ENCODE measurements at regions not wholly inside any gene's neighbourhood (a gene's known extent, or its start where the extent isn't known, plus 50 kb on each side); places are given as distances from the start of the nearest gene placed in this dataset.

DNA sequence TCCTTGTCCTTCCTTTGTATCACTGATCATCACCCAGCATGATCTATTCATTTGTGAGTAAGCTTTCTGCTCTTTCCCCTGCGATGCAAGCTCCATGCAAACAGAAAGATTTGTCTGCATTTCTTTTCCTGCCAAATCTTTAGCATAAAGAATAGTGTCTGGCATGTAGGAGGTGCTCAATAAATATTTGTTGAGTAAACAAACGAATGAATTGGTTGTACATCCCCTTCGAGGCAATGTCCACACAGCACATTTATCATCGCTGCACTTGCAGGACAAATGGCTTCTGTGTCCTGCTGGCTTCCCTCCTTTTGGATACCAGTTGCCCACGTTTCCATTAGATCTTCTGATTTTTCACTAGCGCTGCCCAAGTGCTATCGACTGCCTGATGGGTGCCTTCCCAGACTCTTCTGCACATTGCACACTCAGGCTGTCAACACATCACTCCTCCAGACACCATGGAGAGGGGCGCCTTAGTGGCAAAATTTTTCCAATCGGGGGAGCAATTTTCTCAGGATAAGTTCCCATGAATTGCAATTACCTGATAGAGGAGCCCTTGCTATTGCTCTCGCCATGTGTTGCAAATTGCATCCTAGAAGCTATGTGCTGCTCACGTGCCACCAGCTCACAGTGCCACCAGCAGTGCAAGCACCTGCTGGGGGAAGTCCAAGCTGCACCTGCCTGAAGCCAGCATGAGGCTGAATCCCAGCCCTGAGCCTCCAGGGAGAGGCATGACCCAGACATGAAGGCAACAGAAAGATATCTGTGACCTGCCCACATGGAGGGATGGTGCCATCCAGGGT lies 206.6 kb downstream of the KIF26A start:
- no peak for DNase-seq

DNA sequence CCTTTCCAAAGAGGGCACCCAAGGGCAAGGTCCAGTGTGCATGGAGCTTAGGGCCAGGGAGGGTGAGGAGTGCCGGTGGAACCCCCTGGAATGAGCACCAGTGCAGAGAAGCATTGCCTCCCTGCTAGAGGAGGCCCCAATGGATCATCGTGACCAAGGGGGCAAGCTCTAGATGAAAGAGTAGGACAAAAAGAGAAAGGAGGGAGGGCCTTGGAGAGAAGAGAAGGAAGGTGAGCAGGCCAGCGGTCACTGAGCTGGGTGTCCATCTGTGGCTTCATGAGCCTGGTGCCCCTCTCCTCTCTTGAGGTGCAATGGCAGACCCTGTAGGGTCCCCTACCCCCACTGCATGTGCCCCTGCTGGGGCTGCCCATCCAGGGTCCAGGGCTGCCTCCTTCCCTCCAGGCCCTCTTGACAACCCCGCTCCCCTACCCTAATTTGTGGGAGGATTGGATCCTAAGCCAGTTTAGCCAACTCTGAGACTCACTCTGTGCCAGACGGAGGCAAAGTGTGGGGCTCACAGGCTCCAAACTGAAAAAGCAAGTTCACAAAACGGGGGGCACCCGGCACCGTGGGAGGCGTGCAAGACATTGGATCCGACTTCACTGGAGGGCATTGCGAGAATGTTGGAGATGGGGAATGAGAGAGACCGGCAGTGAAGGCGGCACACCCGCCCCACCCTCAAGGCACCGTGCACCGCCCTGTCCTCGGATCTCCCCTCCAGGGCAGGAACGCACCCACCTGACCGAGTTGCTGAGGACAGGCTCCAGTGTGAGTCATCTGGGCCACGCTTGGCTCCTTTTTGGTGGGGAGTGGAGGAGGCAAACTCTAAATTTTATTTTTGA lies 207.5 kb downstream of the KIF26A start:
- no peak for DNase-seq

DNA sequence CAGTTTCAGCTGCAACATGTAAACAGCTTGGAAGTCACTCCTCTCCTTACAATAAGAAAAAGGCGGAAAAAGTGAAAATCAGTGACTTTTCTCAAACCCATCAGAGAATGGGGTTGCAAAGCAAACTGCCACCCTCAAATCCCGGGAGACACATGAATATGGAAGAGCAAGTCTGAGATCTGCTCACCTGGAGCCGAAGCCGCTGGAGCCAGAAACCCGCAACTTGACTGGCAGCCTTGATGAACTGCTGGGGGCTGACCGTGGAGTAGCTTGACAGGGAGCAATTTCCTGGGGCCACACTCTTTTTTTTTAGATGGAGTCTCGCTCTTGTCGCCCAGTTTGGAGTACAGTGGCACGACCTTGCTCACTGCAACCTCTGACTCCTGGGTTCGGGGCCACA lies 208.2 kb downstream of the KIF26A start:
- DNase-seq, result no peak

DNA sequence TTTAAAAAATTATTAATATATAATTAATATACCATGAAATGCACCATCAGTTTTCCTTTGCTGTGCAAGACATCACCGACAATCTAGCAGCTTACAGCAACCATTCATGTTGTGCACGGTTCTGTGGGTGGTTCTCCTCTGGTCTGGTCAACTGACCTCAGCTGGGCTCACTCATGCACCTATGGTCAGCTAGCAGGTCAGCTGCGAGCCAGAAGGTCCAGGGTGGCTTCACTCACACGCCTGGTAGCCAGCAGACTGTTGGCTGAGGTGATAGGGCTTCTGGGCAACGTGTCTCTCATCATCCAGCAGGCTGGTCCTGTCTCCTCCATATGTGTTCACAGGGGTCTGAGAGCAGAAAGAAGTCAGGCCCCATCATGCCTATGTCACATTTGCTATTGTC lies 210.4 kb downstream of the KIF26A start:
- no peak for DNase-seq

DNA sequence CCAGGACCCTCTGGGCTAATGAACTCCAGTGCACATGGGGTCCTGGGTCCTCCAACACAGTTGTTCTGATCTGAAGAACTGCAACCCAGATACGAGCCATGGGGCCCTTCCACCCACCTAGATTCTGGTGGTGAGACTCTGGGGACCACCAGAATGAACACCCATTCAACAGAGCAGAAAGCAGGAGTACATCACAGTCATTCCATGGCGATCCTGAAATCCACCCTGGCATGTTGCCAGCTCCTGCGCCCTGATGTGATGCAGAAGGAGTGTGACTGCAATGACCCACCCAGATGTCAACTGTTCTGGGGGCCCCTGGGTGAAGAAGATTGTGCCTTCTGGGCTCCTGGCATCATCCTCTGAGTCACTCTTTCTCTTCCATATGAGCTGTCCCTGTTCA lies 211.6 kb downstream of the KIF26A start:
- DNase-seq, result no peak

DNA sequence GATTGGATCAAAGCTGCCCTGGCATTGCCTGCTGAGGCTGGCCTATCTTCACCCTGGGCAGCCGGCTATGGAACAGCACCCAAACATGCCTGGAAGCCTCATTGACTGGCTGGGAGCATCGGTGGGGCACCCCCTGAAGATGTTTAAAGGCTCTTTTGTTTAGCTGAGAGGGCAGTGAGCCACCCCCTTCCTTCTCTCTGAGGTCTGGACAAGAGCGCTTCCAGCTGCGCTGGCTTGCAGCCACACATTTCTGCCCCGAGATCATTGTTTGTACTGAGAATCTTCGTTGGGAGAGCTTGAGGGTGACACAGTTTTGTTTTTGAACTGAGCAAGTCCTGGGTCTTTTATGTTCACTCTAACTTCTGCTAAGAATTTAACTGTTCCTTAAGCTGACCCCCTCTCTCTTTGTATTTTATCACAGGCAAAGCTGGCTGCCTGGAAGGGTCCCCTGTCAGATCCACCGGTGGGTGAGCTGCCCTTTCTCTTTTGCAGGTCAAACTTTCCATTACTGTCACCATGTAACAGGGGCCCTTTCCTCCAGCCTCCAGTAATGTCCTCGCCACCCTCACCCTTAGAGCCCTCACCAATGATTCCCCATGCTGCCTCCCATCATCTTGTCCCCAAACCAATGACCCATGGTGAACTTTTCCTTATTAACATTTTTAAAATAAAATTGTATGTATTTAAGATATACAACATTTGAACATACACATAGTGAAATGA lies 212.2 kb downstream of the KIF26A start:
- DNase-seq, result no peak

DNA sequence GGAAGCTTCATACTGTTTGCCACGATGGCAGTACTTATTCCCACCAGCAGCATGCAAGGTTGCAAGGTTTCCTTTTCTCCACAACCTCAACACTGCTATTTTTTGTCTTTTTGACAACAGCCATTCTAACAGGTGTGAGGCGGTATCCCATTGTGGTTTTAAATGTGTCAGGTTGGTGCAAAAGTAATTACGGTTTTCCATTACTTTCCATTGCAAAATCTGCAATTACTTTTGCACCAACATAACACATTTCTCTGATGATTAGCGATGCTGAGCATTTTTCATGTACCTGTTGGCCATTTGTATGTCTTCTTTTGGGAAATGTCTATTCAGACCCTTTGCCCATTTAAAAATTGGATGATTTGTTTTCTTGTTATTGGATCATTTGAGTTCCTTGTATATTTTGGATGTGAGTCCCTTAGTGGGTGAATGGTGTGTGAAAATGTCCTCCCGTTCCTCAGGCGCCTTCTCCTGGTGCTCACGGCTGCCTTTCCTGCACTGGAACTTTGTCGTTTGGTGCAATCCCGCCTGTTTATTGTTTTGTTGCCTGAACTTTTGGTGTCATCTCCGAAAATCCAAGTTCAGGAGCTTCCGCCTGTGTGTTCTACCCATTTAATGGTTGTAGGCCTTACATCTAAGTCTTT lies 213.6 kb downstream of the KIF26A start:
- no peak for DNase-seq

DNA sequence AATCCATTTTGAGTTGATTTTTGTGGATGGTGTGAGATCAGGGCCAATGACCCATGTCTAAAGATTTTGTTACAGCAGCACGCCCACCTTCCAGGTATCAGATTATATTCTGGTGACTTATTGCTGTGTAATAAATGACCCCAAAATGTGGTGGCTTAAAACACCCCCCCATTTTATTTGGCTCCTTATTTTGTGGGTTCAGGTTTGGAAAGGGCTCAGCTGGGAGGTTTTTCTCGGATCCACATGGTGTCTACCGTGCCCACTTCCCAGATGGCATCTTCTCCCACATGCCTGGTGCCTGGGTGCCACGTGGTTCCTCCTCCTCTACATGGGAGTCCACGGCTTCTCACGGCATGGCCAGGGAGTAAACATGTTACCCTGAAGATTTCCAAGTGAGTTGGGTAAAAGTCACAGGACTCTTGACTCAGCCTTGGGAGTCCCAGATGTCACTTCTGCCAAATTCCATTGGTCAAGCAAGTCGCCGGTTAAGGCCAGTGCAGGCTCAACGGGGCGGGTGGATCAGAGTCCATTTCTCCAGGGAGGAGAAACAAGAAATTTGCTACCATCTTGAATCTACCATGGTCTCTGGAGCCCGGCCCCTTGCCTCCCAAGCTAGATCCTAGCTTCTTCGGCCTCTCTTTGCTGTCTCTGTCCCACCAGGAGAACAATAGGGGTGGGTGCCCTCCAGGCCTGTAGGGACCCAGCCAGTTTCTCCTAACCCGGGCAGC lies 214.3 kb downstream of the KIF26A start:
- no peak for DNase-seq

DNA sequence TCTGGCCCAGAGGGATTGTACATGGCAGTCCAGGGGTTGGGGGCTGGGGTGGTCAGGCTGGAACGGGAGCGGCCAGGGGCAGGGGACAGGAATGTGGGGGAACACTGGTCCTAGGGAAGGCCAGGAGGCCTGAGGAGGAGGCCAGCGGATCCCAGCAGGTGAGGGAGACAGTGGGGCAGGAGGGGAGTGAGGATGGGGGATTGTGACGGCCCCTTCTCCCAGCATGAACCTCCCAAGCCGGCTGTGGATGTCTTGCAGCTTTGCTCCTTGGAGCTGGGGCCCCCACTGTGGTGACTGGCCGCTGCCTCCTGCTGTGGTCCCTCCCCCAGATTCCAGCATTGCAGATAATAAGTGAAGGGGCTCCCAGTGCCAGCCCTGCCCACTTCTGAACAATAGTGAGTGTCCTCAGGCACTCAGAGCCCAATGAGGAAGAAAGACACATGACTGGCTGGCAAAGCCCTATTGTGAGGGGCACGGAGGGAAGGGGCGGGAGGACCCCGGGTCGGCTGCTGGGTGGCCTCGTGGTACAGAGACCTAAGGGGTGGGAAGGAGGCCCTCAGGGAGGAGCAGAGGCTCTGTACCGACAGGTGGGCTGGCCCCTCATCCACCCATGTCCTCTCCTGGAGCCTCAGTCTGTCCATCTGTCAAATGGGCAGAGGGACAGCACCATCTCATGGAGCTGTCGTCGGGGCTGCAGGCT lies 215.0 kb downstream of the KIF26A start:
- DNase-seq, result no peak

DNA sequence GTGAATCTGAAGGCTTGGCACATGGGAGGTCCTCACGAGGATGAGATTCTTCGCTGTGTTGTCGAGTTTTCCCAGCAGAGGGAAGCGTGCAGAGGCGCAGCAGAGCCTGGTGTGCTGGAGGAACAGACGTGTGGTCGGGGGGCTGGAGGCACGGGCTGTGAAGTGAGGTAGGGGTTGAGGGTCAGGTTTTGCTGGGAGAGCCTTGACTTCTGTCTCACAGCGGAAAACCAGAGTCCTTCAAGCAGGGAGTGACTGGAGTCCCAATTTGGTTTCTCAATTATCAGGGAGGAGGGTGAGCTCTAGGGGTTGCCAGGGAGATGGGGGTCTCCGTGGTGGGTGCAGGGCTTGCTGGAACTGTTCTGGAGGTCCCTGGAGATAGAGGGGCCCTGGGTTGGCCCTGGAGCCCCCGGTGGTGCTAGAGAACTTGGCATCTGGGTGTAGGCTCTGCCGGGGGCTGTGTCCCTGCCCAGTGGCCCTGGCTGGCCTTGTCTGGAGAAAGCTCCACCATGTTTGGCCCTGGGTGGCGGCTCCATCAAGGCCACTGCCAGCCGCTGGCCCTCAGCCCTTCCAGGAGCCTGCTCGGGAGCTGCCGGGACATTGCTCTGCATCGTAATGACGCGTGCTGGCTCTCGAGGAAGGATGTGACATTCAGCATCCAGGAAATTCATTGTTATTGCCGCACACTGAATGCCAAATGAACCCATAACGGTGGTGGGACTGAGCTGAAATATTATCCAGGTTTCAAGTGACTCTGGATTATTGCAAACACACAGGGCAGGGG lies 215.7 kb downstream of the KIF26A start:
- DNase-seq, result no peak

DNA sequence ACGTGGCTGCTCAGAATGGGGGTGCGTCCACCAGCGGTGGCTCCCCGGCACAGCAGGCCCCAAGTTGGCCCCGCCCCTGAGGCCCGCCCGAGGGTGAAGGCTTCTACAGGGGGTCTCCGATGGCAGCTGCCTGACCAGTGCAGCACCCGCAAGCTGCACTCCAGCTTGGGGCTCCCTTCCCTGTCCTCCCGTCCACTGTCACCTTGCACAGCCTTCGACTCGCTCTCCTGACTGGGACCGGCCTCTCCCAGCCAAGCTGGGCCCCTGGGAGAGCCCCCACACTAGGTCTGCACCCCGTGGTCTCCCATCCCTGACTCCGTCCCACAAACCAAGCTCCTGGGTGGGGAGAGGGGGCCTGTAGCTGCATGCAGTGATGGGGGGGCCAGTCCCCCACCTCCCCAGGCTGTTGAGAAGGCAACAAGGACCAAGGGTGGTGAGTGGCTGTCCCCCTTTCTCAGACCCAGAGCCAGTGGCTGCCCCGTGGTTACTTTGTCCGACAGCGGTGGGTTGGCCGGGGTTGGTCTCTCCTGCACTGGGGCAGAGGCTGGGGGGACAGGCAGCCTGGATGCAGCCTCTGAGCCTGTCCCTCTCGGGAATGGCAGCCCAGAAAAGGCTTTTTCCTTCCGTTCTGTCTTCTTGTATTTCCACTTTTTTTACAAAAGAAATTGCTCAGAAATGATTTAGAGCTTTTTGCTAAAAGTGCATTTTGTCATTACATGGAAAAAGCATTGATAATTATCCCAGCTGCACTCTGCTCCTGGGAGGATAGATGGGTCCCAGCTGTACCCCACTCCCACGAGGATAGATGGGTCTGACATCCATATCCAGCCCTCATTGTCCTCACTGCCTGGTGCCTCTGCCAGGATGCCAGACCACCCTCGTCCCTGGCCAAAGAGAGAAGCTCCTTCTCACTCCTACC lies 217.0 kb downstream of the KIF26A start:
- DNase-seq, result no peak

DNA sequence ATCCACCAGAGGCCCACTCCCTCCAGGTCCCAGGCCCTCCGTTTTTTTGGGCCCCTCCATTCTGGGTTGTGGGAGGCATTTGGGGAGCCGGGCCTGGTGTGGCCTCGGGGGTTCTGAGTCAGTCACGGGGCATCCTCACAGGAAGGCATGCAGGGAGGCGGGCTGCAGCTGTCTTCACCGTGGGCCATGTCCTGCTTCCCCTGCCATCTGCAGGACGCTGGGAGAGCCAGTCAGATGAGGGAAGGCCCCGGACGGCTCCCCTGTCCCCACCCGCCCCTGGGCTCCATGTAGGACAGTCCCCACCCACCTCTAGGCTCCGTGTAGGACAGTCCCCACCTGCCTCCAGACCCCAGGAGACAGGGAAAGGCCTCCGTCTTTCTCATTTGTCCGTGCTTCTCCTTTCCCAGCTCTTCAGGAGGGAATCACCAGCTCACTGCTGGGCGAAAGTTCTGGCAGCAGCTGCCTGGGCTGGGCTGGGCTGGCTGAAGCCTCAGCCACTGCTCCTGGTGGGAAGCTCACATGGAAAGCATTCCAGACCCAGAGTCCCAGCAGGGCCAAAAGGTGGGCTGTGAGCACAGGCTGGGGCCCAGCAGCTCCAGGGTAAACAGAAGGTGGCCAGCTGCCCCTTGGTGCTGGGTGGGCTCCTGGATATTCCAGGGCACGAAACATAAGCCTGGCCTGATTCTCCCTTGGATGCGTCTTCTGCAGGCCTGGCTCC lies 217.8 kb downstream of the KIF26A start:
- DNase-seq, result no peak

DNA sequence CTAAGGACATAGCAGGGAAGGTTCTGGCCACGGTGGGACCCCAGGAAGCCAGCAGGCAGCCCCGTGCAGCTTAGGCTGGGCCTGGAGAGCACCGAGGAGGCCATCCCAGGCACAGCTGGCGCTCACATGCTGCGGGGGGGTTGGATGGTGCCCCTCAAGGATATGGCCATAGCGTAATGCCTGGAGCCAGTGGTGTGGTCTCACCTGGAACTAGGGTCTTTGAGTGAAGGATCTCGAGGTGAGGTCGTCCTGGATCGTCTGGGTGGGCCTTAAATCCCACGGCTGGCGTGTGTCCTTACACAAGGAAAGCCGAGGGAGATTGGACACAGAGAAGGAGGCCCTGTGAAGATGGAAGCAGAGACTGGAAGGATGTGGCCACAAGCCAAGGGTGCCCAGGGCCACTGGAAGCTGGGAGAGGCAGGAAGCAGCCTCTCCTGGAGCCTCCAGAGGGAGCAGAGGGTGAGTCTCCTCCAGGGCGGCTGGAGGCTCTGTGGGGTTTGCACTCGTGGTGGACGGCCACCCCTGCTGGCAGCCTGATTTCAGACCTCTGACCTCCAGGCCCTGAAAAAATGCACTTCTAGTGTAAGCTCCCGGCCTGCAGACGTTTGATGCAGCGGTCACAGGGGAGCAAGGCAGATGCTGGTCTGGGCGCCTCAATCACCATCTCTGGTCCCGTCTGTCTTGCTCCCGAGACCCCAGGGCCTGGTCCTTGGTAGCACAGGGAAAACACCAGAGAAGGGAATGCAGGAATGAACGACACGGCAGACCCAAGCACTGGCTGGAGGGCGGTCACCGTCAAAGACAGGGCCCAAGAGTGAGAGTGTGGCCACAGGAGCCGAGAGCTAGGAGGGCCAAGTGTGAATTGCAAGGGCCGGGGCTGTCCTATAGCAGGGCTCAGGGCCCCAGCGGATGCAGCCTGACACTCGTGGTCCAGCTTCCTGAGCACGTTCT lies 218.6 kb downstream of the KIF26A start:
- no peak for DNase-seq

DNA sequence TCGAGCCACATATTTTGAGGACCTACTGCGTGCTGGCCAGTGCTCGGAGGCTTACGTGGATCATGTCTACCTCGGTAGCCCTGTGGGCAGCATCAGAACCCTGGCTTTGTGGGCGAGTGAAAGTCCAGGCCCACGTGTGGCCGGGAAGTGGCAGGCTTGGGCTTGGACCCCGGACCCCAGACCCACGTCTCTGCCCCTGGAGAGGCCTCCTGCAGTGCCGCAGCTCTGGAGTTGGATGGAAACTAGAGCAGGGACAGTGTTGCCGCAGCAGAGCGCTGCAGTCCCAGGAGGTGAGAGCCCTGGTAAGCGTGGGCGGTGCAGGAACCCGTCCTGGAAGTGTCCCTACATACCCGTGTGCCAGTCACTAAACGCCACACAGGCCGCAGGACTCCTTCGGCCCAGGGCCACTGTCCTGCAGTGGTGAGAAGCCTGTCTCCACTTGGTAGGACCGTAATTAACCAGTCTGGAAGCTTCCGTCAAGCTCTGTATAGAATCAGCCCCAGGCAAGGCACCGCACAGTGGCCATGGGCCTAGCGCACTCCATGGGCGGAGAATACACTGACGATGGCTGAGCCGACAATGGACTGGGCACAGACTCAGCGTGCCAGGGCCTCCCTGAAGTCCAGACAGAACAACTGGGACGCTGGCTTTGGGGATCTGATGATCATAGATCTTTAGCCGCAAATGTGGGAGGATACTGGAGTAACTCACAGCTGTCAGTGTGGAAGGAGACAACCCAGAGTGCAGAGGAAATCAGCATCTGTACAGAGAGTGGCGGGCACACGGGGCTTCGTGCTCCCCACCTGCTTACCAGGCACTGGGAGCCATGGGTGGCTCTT lies 219.5 kb downstream of the KIF26A start:
- DNase-seq, result no peak

DNA sequence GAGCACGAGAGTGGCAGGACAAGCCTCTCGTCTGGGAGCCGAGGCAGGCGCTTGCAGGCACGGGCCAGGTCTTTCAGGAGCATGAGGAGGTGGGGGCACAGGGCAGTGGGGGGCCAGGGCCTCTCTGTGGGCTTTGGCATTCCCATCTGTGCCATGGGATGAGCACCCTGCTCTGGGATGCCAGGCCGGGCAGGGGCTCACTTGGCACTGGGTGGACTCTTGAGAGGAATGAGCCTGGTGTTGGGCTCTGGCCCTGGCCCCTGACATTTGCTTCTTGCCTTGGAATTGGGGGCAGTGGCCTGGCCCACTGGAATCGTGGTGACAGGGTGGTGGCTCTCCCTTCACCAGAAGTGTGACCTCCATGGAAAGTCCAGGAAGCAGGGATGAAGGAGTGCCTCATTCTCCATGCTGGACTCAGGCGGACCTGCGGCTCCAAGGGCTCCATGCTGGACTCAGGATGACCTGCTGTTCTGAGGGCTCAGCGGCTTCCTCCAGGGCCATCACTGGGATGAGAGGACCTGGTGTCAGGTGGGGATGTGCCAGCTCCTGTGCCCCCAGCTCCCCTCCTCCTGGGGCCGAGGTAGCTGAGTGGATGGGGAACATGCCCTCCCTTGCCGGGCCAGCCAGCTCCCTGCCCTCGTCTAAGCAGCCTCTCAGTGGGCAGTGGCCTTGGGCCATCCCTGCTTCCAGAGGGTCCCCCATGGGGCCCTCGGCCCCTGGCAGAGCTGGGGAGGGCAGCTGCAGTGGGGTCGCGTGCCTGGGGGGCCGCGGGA lies 220.3 kb downstream of the KIF26A start:
- no peak for DNase-seq

All from AML-193 (cell line).